Activated T-cell treated with anti-CD3 and anti-CD28 coated beads for 24 hours (primary cell): ENCODE measurements at regions not wholly inside any gene's neighbourhood (a gene's known extent, or its start where the extent isn't known, plus 50 kb on each side); places are given as distances from the start of the nearest gene placed in this dataset.

Source experiments
- DNase-seq: peaks from one replicate; pipeline ENCODE4 v3.0.0-alpha.2; 2020; ENCODE audit warnings: low read depth

GRCh38 chr7:22005151-22005550 is 59.5 kb upstream of the CDCA7L start:
- no peak for DNase-seq

GRCh38 chr7:22002726-22003125 is 57.0 kb upstream of the CDCA7L start:
- DNase-seq, result no peak

- peak; percentile 23 for DNase-seq
Observed at GRCh38 chr7:22001345-22002004, 55.8 kb upstream of the CDCA7L start.

- no peak for DNase-seq
Observed at GRCh38 chr7:21999896-22000295, 54.2 kb upstream of the CDCA7L start.

GRCh38 chr7:21996641-21997040 is 50.9 kb upstream of the CDCA7L start:
- no peak for DNase-seq
